ENCODE measurements at regions not wholly inside any gene's neighbourhood (a gene's known extent, or its start where the extent isn't known, plus 50 kb on each side); places are given as distances from the start of the nearest gene placed in this dataset.

DNA sequence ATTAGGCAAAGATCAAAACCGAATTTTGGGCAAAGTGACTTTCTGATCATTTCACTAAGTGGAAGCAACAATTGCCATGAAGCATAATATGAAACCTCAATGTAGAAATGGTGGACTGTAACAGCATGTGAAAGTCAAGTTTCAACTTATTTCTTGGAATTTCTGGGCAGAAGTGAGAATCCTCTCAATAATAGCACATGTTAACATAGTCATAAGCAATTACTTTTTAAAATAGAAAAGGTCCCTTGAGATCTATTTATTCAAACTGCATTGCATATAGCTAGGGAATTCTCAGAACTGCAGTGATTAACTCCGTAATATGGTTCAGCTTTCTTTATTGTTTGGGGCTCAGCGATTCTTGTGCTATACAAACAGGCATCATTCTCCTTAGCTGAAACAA is 136.7 kb upstream of the ATP2B1 start:
- no peak for TF ChIP-seq POLR2A (IDR thresholded peaks at IDR 0.05)
- TF ChIP-seq, protein P1, sequence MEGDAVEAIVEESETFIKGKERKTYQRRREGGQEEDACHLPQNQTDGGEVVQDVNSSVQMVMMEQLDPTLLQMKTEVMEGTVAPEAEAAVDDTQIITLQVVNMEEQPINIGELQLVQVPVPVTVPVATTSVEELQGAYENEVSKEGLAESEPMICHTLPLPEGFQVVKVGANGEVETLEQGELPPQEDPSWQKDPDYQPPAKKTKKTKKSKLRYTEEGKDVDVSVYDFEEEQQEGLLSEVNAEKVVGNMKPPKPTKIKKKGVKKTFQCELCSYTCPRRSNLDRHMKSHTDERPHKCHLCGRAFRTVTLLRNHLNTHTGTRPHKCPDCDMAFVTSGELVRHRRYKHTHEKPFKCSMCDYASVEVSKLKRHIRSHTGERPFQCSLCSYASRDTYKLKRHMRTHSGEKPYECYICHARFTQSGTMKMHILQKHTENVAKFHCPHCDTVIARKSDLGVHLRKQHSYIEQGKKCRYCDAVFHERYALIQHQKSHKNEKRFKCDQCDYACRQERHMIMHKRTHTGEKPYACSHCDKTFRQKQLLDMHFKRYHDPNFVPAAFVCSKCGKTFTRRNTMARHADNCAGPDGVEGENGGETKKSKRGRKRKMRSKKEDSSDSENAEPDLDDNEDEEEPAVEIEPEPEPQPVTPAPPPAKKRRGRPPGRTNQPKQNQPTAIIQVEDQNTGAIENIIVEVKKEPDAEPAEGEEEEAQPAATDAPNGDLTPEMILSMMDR (IDR thresholded peaks at IDR 0.05), result no peak
